Fibroblast of lung (primary cell): ENCODE measurements at regions not wholly inside any gene's neighbourhood (a gene's known extent, or its start where the extent isn't known, plus 50 kb on each side); places are given as distances from the start of the nearest gene placed in this dataset.

ENCODE experiments used
- DNase-seq, 2 donors: peaks; one replicate each; pipeline versions ENCODE4 v3.0.0 to v3.0.0-alpha.2; 2010; ENCODE audit warnings: low read depth in 2 of 2
- H2AFZ ChIP-seq: 2 replicates; pipeline ENCODE4 v1.5.1; 2012; ENCODE audit warnings: low read length, control low read depth, inconsistent platforms
- H3K27ac ChIP-seq: 2 replicates; pipeline ENCODE4 v1.5.1; 2011; ENCODE audit warnings: low read length, control low read depth; ENCODE audit not compliant: insufficient read depth
- H3K27me3 ChIP-seq: 2 replicates; pipeline ENCODE4 v1.5.1; 2011; ENCODE audit warnings: mild to moderate bottlenecking, low read length; ENCODE audit not compliant: control insufficient read depth, insufficient read depth
- H3K36me3 ChIP-seq: 2 replicates; pipeline ENCODE4 v1.5.1; 2011; ENCODE audit warnings: low read length; ENCODE audit not compliant: control insufficient read depth, insufficient read depth
- H3K4me1 ChIP-seq: 2 replicates; pipeline ENCODE4 v1.5.1; 2011; ENCODE audit warnings: low read length; ENCODE audit not compliant: control insufficient read depth, insufficient read depth; ENCODE audit errors: extremely low read depth
- H3K4me2 ChIP-seq: 2 replicates; pipeline ENCODE4 v1.5.1; 2011; ENCODE audit warnings: low read length, control low read depth; ENCODE audit not compliant: insufficient read depth; ENCODE audit errors: extremely low read depth
- H3K4me3 ChIP-seq, 4 experiments: fragments of 200-600 bp in 1 of 4; sonication (generic) in 1 of 4; replicated peaks in 1 of 4; 2 replicates each; pipeline ENCODE4 v1.5.1; 2011 to 2016; ENCODE audit warnings: low read length in 4 of 4, low read depth in 3 of 4, mild to moderate bottlenecking in 3 of 4, control low read depth in 2 of 4, inconsistent platforms in 1 of 4, mixed read lengths in 1 of 4; ENCODE audit not compliant: insufficient read depth in 1 of 4; ENCODE audit errors: control extremely low read depth in 1 of 4
- H3K79me2 ChIP-seq: 2 replicates; pipeline ENCODE4 v1.5.1; 2012; ENCODE audit warnings: mild to moderate bottlenecking, low read length, inconsistent platforms; ENCODE audit not compliant: control insufficient read depth, insufficient read depth
- H3K9ac ChIP-seq: 2 replicates; pipeline ENCODE4 v1.5.1; 2011; ENCODE audit warnings: mild to moderate bottlenecking, low read length, control low read depth; ENCODE audit not compliant: insufficient read depth
- H3K9me3 ChIP-seq: 2 replicates; pipeline ENCODE4 v1.5.1; 2012; ENCODE audit warnings: low read depth, low read length; ENCODE audit not compliant: control insufficient read depth, insufficient read depth
- H4K20me1 ChIP-seq: 2 replicates; pipeline ENCODE4 v1.5.1; 2011; ENCODE audit warnings: low read length; ENCODE audit not compliant: control insufficient read depth, insufficient read depth; ENCODE audit errors: extremely low read depth
- CTCF ChIP-seq, 2 donors: IDR thresholded peaks in 1 of 2; conservative IDR thresholded peaks in 1 of 2; 1 replicate in 1 of 2; 2 replicates in 1 of 2; pipeline ENCODE4 v1.5.1; 2011 to 2012; ENCODE audit warnings: low read length in 2 of 2, control low read depth in 1 of 2, inconsistent platforms in 1 of 2, low read depth in 1 of 2, mild to moderate bottlenecking in 1 of 2
- EZH2 ChIP-seq: IDR thresholded peaks from 2 replicates; pipeline ENCODE4 v1.5.1; 2012; ENCODE audit warnings: low read length, control low read depth, mild to moderate bottlenecking; ENCODE audit errors: missing control alignments

- no peak for DNase-seq
- Histone ChIP-seq H3K27ac (no peak overlapping the region), H3K9ac (no peak overlapping the region), H3K36me3 (no peaks in the 10 kb centered on the region), H3K27me3 (no peaks in the 10 kb centered on the region), H4K20me1 (no peaks in the 10 kb centered on the region), H3K9me3 (no peaks in the 10 kb centered on the region), H3K4me1 (no peaks in the 10 kb centered on the region), H2AFZ (no peak overlapping the region), H3K4me2 (no peak overlapping the region), H3K4me3 (no peak overlapping the region), H3K79me2 (no peaks in the 10 kb centered on the region)
- TF ChIP-seq CTCF (conservative IDR thresholded peaks at IDR 0.05 in 1 of 2, IDR thresholded peaks at IDR 0.05 in 1 of 2; ENCODE audit: low read depth in 1 of 2, low read length in 2 of 2) (no peak), EZH2 (no peak)
Measured at GRCh38 chr6:104575536-104575935, 284.2 kb downstream of the HACE1 start.

- H4K20me1 ChIP-seq = no peaks in the 10 kb centered on the region
Measured at GRCh38 chr6:104574135-104574750, 285.5 kb downstream of the HACE1 start.

DNA sequence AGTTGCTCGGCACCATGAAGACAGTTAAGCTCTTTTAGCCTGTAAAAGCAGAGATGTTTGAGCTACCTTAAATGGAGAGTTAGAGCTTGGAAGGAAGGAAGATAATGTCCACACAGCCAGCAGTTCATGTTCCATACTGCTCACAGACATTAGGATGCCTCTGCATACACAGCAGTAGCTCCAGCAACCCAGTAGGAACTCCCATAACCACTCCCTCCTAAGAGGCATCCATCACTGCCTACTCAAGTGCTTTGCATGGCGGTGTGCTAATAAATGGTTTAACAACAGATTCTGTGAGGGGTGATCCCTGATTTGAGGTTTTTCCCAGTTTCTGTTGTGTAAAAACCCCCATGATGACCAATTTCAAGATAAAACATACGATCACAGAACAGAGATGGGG lies 286.4 kb downstream of the HACE1 start:
- Histone ChIP-seq H3K9me3 (no peaks in the 10 kb centered on the region), H3K36me3 (no peaks in the 10 kb centered on the region), H4K20me1 (no peaks in the 10 kb centered on the region), H3K27ac (no peak overlapping the region), H3K4me2 (no peak overlapping the region), H3K9ac (no peak overlapping the region), H3K4me1 (no peaks in the 10 kb centered on the region), H2AFZ (no peak overlapping the region), H3K4me3 (no peak overlapping the region), H3K79me2 (no peaks in the 10 kb centered on the region), H3K27me3 (no peaks in the 10 kb centered on the region)
- no peak for TF ChIP-seq CTCF (conservative IDR thresholded peaks at IDR 0.05 in 1 of 2, IDR thresholded peaks at IDR 0.05 in 1 of 2; ENCODE audit: low read depth in 1 of 2, low read length in 2 of 2)
- no peak for TF ChIP-seq EZH2
- DNase-seq = no peak

More at GRCh38 chr6:104574135-104574750, 285.5 kb downstream of the HACE1 start:
- DNase-seq = no peak
- H3K27ac ChIP-seq = no peak overlapping the region
- no peak overlapping the region for H3K9ac ChIP-seq
- H2AFZ ChIP-seq = no peak overlapping the region
- no peak for TF ChIP-seq EZH2
- TF ChIP-seq CTCF (conservative IDR thresholded peaks at IDR 0.05 in 1 of 2, IDR thresholded peaks at IDR 0.05 in 1 of 2; ENCODE audit: low read depth in 1 of 2, low read length in 2 of 2) = no peak
- no peak overlapping the region for H3K4me3 ChIP-seq
- H3K4me1 ChIP-seq = no peaks in the 10 kb centered on the region
- no peaks in the 10 kb centered on the region for H3K79me2 ChIP-seq
- H3K27me3 ChIP-seq = no peaks in the 10 kb centered on the region
- H3K9me3 ChIP-seq = no peaks in the 10 kb centered on the region
- no peaks in the 10 kb centered on the region for H3K36me3 ChIP-seq
- H3K4me2 ChIP-seq = no peak overlapping the region
